SU-DHL-6 (cell line): ENCODE measurements at regions not wholly inside any gene's neighbourhood (a gene's known extent, or its start where the extent isn't known, plus 50 kb on each side); places are given as distances from the start of the nearest gene placed in this dataset.

Experiments
- H2AFZ ChIP-seq: fragments of 200-600 bp; sonication (generic); 2 replicates; pipeline ENCODE4 v1.6.1; 2014; ENCODE audit warnings: low read depth, mild to moderate bottlenecking, moderate library complexity, mixed read lengths, antibody characterized with exemption, low read length; ENCODE audit not compliant: severe bottlenecking
- H3F3A ChIP-seq: fragments of 200-600 bp; shearing (Covaris generic); 2 replicates; pipeline ENCODE4 v1.6.0; 2016; ENCODE audit warnings: antibody characterized with exemption, mild to moderate bottlenecking; ENCODE audit not compliant: insufficient read depth
- H3K27ac ChIP-seq: fragments of 200-600 bp; sonication (generic); 2 replicates; pipeline ENCODE4 v1.5.1; 2016; ENCODE audit warnings: low read depth, mild to moderate bottlenecking, low read length, moderate library complexity, mixed read lengths
- H3K27me3 ChIP-seq: fragments of 200-600 bp; sonication (generic), shearing (Covaris generic); 2 replicates; pipeline ENCODE4 v1.6.0; 2014; ENCODE audit warnings: mild to moderate bottlenecking, low read length
- H3K36me3 ChIP-seq: fragments of 200-600 bp; sonication (generic); 2 replicates; pipeline ENCODE4 v1.6.1; 2014; ENCODE audit warnings: mild to moderate bottlenecking, low read length, mixed read lengths
- H3K4me2 ChIP-seq: fragments of 300-600, 200-600 bp; shearing (Covaris generic), sonication (generic); 2 replicates; pipeline ENCODE4 v1.6.0; 2014; ENCODE audit warnings: low read length, low read depth, mild to moderate bottlenecking; ENCODE audit not compliant: poor library complexity, severe bottlenecking
- H3K4me3 ChIP-seq: fragments of 200-600 bp; sonication (generic); 2 replicates; pipeline ENCODE4 v1.5.1; 2014; ENCODE audit warnings: antibody characterized with exemption, low read length, mild to moderate bottlenecking, mixed read lengths; ENCODE audit not compliant: insufficient read depth, poor library complexity, severe bottlenecking
- H3K79me2 ChIP-seq: fragments of 200-600 bp; sonication (generic); 2 replicates; pipeline ENCODE4 v1.6.1; 2014; ENCODE audit warnings: mild to moderate bottlenecking, low read length, moderate library complexity; ENCODE audit not compliant: insufficient read depth
- H3K9ac ChIP-seq: fragments of 200-600 bp; sonication (generic); 2 replicates; pipeline ENCODE4 v1.7.0; 2014; ENCODE audit warnings: mild to moderate bottlenecking, low read length
- H3K9me2 ChIP-seq: fragments of 200-600 bp; sonication (generic); replicated peaks from 2 replicates; pipeline ENCODE4 v1.6.1; 2014; ENCODE audit warnings: low read length; ENCODE audit not compliant: insufficient read depth
- H3K9me3 ChIP-seq: fragments of 200-600 bp; sonication (generic); 2 replicates; pipeline ENCODE4 v1.6.1; 2014; ENCODE audit warnings: low read length, mixed read lengths; ENCODE audit not compliant: insufficient read depth
- H4K20me1 ChIP-seq: fragments of 200-600 bp; sonication (generic); 2 replicates; pipeline ENCODE4 v1.6.1; 2014; ENCODE audit warnings: low read depth, mild to moderate bottlenecking, antibody characterized with exemption, low read length, moderate library complexity, mixed read lengths
- CTCF ChIP-seq: fragments of 200-600 bp; sonication (generic); IDR thresholded peaks from one replicate; pipeline ENCODE4 v1.5.1; 2017; ENCODE audit warnings: antibody characterized with exemption, mild to moderate bottlenecking, low read length, moderate library complexity; ENCODE audit not compliant: insufficient read depth, poor library complexity, severe bottlenecking
- EZH2phosphoT487 ChIP-seq: fragments of 200-600 bp; sonication (generic), shearing (Covaris generic); conservative IDR thresholded peaks from 2 replicates; pipeline ENCODE4 v1.6.1; 2018; ENCODE audit warnings: mild to moderate bottlenecking, antibody characterized with exemption, low read length, moderate library complexity, mixed read lengths

- no peaks in the 10 kb centered on the region for H4K20me1 ChIP-seq
- H3K79me2 ChIP-seq: no peaks in the 10 kb centered on the region
- H3K9me2 ChIP-seq: no peaks in the 10 kb centered on the region
- H3K27ac ChIP-seq: no peak overlapping the region
- no peaks in the 10 kb centered on the region for H3K36me3 ChIP-seq
- no peak overlapping the region for H2AFZ ChIP-seq
- TF ChIP-seq CTCF (no peak), EZH2phosphoT487 (no peak)
- no peak overlapping the region for H3K4me3 ChIP-seq
- no peak overlapping the region for H3K9ac ChIP-seq
- no peaks in the 10 kb centered on the region for H3K9me3 ChIP-seq
- no peak overlapping the region for H3K4me2 ChIP-seq
- no peaks in the 10 kb centered on the region for H3F3A ChIP-seq
- no peaks in the 10 kb centered on the region for H3K27me3 ChIP-seq
These were observed 255.7 kb downstream of the BUB3 start for GRCh38 chr10:123409884-123410283.

GRCh38 chr10:123413353-123413752 is 252.8 kb upstream of the GPR26 start:
- no peak for TF ChIP-seq CTCF
- TF ChIP-seq EZH2phosphoT487: no peak

GRCh38 chr10:123415523-123415922 is 250.6 kb upstream of the GPR26 start:
- Histone ChIP-seq H3F3A (no peaks in the 10 kb centered on the region), H3K79me2 (no peaks in the 10 kb centered on the region), H3K36me3 (no peaks in the 10 kb centered on the region), H2AFZ (no peak overlapping the region), H4K20me1 (no peaks in the 10 kb centered on the region), H3K9me2 (no peaks in the 10 kb centered on the region), H3K27me3 (no peaks in the 10 kb centered on the region), H3K27ac (no peak overlapping the region), H3K4me3 (no peak overlapping the region), H3K4me2 (no peak overlapping the region), H3K9me3 (no peaks in the 10 kb centered on the region), H3K9ac (no peak overlapping the region)
- TF ChIP-seq EZH2phosphoT487 (no peak), CTCF (no peak)

More at GRCh38 chr10:123413353-123413752, 252.8 kb upstream of the GPR26 start:
- no peak overlapping the region for H3K4me3 ChIP-seq
- no peaks in the 10 kb centered on the region for H3K9me2 ChIP-seq
- no peak overlapping the region for H2AFZ ChIP-seq
- H3F3A ChIP-seq: no peaks in the 10 kb centered on the region
- no peaks in the 10 kb centered on the region for H4K20me1 ChIP-seq
- no peak overlapping the region for H3K4me2 ChIP-seq
- H3K27me3 ChIP-seq: no peaks in the 10 kb centered on the region
- no peak overlapping the region for H3K9ac ChIP-seq
- no peaks in the 10 kb centered on the region for H3K79me2 ChIP-seq
- H3K27ac ChIP-seq: no peak overlapping the region
- H3K36me3 ChIP-seq: no peaks in the 10 kb centered on the region
- no peaks in the 10 kb centered on the region for H3K9me3 ChIP-seq
